ENCODE measurements at regions not wholly inside any gene's neighbourhood (a gene's known extent, or its start where the extent isn't known, plus 50 kb on each side); places are given as distances from the start of the nearest gene placed in this dataset.

DNA sequence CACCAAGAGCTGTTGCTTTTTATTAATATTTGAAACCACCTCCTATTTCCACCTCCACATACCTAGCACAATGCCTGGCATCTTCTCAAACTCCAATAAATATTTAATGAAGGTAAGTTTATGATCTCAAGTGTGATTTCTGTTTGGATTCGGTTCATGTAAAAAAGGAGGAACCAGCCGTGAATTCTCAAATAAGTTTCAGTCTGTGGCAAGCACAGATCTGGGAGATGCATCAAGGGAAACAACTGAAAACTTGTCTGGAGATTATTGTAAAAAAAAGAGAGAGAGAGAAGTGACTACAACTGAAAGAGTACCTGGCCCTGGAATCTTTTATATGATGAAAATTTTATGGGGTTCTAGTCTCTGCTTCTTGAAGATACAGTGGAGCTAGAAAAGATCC is 52.8 kb upstream of the PNRC1 start:
- TF ChIP-seq POLR2A (IDR thresholded peaks at IDR 0.05) = no peak
- TF ChIP-seq, protein P1, sequence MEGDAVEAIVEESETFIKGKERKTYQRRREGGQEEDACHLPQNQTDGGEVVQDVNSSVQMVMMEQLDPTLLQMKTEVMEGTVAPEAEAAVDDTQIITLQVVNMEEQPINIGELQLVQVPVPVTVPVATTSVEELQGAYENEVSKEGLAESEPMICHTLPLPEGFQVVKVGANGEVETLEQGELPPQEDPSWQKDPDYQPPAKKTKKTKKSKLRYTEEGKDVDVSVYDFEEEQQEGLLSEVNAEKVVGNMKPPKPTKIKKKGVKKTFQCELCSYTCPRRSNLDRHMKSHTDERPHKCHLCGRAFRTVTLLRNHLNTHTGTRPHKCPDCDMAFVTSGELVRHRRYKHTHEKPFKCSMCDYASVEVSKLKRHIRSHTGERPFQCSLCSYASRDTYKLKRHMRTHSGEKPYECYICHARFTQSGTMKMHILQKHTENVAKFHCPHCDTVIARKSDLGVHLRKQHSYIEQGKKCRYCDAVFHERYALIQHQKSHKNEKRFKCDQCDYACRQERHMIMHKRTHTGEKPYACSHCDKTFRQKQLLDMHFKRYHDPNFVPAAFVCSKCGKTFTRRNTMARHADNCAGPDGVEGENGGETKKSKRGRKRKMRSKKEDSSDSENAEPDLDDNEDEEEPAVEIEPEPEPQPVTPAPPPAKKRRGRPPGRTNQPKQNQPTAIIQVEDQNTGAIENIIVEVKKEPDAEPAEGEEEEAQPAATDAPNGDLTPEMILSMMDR (IDR thresholded peaks at IDR 0.05) = no peak

Measured in Peyer's patch (tissue), 4 donors.